HepG2 (cell line): ENCODE measurements at regions not wholly inside any gene's neighbourhood (a gene's known extent, or its start where the extent isn't known, plus 50 kb on each side); places are given as distances from the start of the nearest gene placed in this dataset.

Experiments used
- ETS1 ChIP-seq: sonication (generic); formaldehyde crosslinking; IDR thresholded peaks from 2 replicates; pipeline ENCODE4 v1.4.0; 2020; ENCODE audit warnings: missing genetic modification reagents
- FIP1L1 ChIP-seq: fragments of 200-400 bp; formaldehyde crosslinking; IDR thresholded peaks from 2 replicates; pipeline ENCODE4 v1.6.1; 2018; ENCODE audit warnings: low read depth, mild to moderate bottlenecking, low read length, moderate library complexity, borderline replicate concordance; ENCODE audit not compliant: insufficient read depth
- HCFC1 ChIP-seq: fragments of 150-350 bp; IDR thresholded peaks from 2 replicates; pipeline ENCODE4 v1.6.1; 2014; ENCODE audit warnings: low read depth, low read length
- HNRNPLL ChIP-seq: fragments of 200-400 bp; formaldehyde crosslinking; IDR thresholded peaks from 2 replicates; pipeline ENCODE4 v1.6.1; 2017; ENCODE audit warnings: mild to moderate bottlenecking, low read depth, low read length; ENCODE audit not compliant: poor library complexity, severe bottlenecking
- LRRFIP1 ChIP-seq: sonication (generic); formaldehyde crosslinking; conservative IDR thresholded peaks from 2 replicates; pipeline ENCODE4 v1.4.0; 2020; ENCODE audit warnings: missing genetic modification reagents
- PAWR ChIP-seq: sonication (generic); formaldehyde crosslinking; IDR thresholded peaks from 2 replicates; pipeline ENCODE4 v1.4.0; 2020; ENCODE audit warnings: missing genetic modification reagents, mild to moderate bottlenecking, borderline replicate concordance
- TEAD3 ChIP-seq: optimal IDR thresholded peaks from 2 replicates; pipeline ENCODE3; 2016; ENCODE audit warnings: borderline replicate concordance
- THAP9 ChIP-seq: sonication (generic); formaldehyde crosslinking; IDR thresholded peaks from 2 replicates; pipeline ENCODE4; 2020; ENCODE audit warnings: missing genetic modification reagents, mild to moderate bottlenecking, borderline replicate concordance
- ZNF281 ChIP-seq: sonication (generic); formaldehyde crosslinking; IDR thresholded peaks from 2 replicates; pipeline ENCODE4 v1.4.0; 2020; ENCODE audit warnings: missing genetic modification reagents, borderline replicate concordance
- ZNF570 ChIP-seq: sonication (generic); formaldehyde crosslinking; IDR thresholded peaks from 2 replicates; pipeline ENCODE4 v1.4.0; 2020; ENCODE audit warnings: mild to moderate bottlenecking, missing genetic modification reagents, borderline replicate concordance
- ZNF879 ChIP-seq: sonication (generic); formaldehyde crosslinking; IDR thresholded peaks from 2 replicates; pipeline ENCODE4 v1.8.1; 2023; ENCODE audit warnings: missing genetic modification reagents
- ZSCAN25 ChIP-seq: sonication (generic); formaldehyde crosslinking; IDR thresholded peaks from 2 replicates; pipeline ENCODE4 v1.8.0; 2022; ENCODE audit warnings: mild to moderate bottlenecking, missing genetic modification reagents

GRCh38 chr6:140380427-140381218 is 1006.2 kb upstream of the CITED2 start (continued):
- 0 out of 2 replicates have a peak, but pooled peaks have one; percentile 31 for TF ChIP-seq ZNF281 (CRISPR knock-in tag)
- no peak for TF ChIP-seq ZNF879
- no peak for TF ChIP-seq THAP9 (CRISPR knock-in tag)
- TF ChIP-seq FIP1L1, result no peak
- TF ChIP-seq ETS1, result no peak
- no peak for TF ChIP-seq ZSCAN25 (CRISPR knock-in tag)
- no peak for TF ChIP-seq HCFC1
- TF ChIP-seq TEAD3 (CRISPR knock-in tag), result peak; percentile 56
- TF ChIP-seq LRRFIP1 (CRISPR knock-in tag), result no peak
- TF ChIP-seq ZNF570 (CRISPR knock-in tag), result no peak
- no peak for TF ChIP-seq HNRNPLL
- TF ChIP-seq PAWR (CRISPR knock-in tag), result no peak
